A673 (cell line): ENCODE measurements at regions not wholly inside any gene's neighbourhood (a gene's known extent, or its start where the extent isn't known, plus 50 kb on each side); places are given as distances from the start of the nearest gene placed in this dataset.

Source experiments
- CTCF ChIP-seq: fragments of 300-800, 200-600 bp; sonication (generic); conservative IDR thresholded peaks from 2 replicates; pipeline ENCODE4 v1.5.1; 2017; ENCODE audit warnings: low read depth, mild to moderate bottlenecking, antibody characterized with exemption, low read length, moderate library complexity, mixed read lengths
- EZH2 ChIP-seq: fragments of 200-600 bp; sonication (generic); IDR thresholded peaks from 2 replicates; pipeline ENCODE4 v1.6.1; 2017; ENCODE audit warnings: borderline replicate concordance, low read depth, mild to moderate bottlenecking, mixed read lengths, antibody characterized with exemption, low read length; ENCODE audit not compliant: poor library complexity, severe bottlenecking

- no peak for TF ChIP-seq CTCF
- no peak for TF ChIP-seq EZH2
Measured at GRCh38 chr1:68751723-68752122, 254.8 kb upstream of the DEPDC1 start.
